Cardiac fibroblast (primary cell): ENCODE measurements at regions not wholly inside any gene's neighbourhood (a gene's known extent, or its start where the extent isn't known, plus 50 kb on each side); places are given as distances from the start of the nearest gene placed in this dataset.
A peak's percentile ranks its signal among the peaks of the same experiment; 100 is the strongest.

Experiments
- DNase-seq, 2 donors: peaks; one replicate each; pipeline versions ENCODE4 v3.0.0 to v3.0.0-alpha.2; 2010; ENCODE audit warnings: low read depth in 2 of 2
- H3K4me3 ChIP-seq, 2 donors: replicated peaks in 1 of 2; 1 replicate in 1 of 2; 2 replicates in 1 of 2; pipeline ENCODE4 v1.5.1; 2011; ENCODE audit warnings: low read depth in 2 of 2, low read length in 2 of 2, mild to moderate bottlenecking in 2 of 2, moderate library complexity in 1 of 2
- TF ChIP-seq, protein P1 (sequence below): IDR thresholded peaks from one replicate; pipeline ENCODE4 v1.5.1; 2011; ENCODE audit warnings: low read depth, mild to moderate bottlenecking, low read length, inconsistent platforms

DNA sequence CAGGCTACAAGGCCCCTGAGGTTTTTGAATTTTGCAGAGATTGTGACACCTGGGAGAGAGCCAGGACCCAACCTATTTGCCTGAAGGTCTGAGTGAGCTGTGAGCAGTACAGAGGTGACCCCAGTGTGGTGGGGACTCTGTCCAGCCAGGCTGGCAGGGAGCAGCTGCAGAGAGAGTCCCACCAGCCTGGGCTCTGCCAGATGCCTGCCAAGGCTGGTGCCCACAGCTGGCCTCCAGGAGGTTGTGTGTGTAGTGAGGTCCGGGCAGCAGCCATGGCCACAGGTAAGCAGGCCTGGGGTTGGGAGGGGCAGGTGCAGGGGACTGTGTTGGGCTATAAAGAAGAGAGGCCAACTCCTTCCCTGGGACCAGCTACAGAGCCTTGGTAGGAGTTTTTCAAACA is 144.8 kb downstream of the CRYBB2 start:
- TF ChIP-seq, protein P1, sequence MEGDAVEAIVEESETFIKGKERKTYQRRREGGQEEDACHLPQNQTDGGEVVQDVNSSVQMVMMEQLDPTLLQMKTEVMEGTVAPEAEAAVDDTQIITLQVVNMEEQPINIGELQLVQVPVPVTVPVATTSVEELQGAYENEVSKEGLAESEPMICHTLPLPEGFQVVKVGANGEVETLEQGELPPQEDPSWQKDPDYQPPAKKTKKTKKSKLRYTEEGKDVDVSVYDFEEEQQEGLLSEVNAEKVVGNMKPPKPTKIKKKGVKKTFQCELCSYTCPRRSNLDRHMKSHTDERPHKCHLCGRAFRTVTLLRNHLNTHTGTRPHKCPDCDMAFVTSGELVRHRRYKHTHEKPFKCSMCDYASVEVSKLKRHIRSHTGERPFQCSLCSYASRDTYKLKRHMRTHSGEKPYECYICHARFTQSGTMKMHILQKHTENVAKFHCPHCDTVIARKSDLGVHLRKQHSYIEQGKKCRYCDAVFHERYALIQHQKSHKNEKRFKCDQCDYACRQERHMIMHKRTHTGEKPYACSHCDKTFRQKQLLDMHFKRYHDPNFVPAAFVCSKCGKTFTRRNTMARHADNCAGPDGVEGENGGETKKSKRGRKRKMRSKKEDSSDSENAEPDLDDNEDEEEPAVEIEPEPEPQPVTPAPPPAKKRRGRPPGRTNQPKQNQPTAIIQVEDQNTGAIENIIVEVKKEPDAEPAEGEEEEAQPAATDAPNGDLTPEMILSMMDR, result no peak
- no peak for DNase-seq
- H3K4me3 ChIP-seq, result no peak overlapping the region

DNA sequence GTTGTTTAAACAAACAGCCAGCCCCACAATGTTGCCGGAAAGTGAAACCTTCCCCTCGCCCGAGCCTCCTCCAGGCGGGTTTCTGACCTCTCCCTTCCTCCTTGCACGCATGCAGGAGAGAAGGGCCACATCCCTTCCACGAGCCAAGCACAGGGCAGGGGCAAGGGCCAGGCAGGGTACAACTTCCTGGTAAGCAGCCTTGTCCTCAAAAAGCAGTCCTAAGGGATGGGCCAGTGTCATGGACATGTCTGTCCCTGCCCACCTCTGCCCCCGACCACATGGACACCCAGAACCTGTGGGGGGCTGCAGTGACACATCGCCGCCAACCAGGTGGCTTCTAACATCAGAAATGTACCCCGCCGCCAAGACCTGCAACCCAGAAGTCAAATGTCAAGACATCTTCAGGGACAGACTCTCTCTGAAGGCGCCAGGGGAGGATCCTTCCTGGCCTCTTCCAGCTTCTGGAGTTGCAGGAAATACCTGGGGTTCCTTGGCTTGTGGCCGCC is 145.3 kb downstream of the CRYBB2 start:
- TF ChIP-seq, protein P1, result no peak
- no peak for DNase-seq
- H3K4me3 ChIP-seq, result no peak overlapping the region

GRCh38 chr22:25365491-25366261 is 146.2 kb downstream of the CRYBB2 start:
- no peak overlapping the region for H3K4me3 ChIP-seq
- DNase-seq, result no peak
- TF ChIP-seq, protein P1, result no peak

- no peak overlapping the region for H3K4me3 ChIP-seq
- TF ChIP-seq, protein P1, result no peak
- no peak for DNase-seq
Observed at GRCh38 chr22:25366408-25366807, 147.0 kb downstream of the CRYBB2 start.

DNA sequence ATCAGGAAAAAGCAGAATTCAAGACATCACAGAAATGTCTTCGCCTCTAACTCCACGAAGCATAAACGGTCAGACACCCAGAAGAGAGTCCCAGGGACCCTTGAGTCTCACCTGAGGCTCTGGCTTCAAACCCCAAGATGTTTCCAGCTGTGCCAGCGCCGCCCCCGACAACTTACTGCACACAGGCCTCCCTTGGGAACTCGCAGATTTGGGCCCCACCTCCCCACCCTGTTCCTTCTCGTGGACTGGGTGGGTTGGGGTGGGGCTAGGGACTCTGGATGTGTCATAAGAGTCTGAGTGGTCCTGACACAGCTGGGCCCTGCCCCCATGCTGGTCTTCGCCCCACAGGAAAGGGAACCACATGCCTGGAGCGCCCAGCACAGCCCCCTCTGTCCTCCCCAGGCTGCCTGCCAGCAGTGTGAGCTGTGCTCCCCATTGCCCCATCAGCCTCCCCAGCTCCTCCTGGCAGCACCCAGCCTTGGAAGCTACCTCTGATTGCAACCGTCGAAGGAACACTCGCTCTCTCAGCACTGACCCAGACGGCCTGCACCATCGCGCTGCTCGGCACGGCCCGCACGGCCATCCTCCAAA is 147.5 kb downstream of the CRYBB2 start:
- TF ChIP-seq, protein P1, result no peak
- DNase-seq, result no peak
- H3K4me3 ChIP-seq, result no peak overlapping the region

GRCh38 chr22:25367756-25368155 is 148.3 kb downstream of the CRYBB2 start:
- TF ChIP-seq, protein P1, result no peak
- no peak overlapping the region for H3K4me3 ChIP-seq
- no peak for DNase-seq

GRCh38 chr22:25368271-25368670 is 148.8 kb downstream of the CRYBB2 start:
- peak; percentile 60 to 63 for DNase-seq
- H3K4me3 ChIP-seq, result no peak overlapping the region
- TF ChIP-seq, protein P1, result no peak
